Psoas muscle (tissue), 7 donors: ENCODE measurements at regions not wholly inside any gene's neighbourhood (a gene's known extent, or its start where the extent isn't known, plus 50 kb on each side); places are given as distances from the start of the nearest gene placed in this dataset.

ENCODE experiments used
- ATAC-seq, 4 donors: fragments of 200-7000 bp; cut with Tn5 transposase; one replicate each; pipeline ENCODE4 v1.9.1; 2020; ENCODE audit warnings: moderate library complexity in 3 of 4, mild to moderate bottlenecking in 2 of 4
- DNase-seq, 2 donors: peaks; one replicate each; pipeline ENCODE4 v3.0.0-alpha.2; 2020
- H3K27ac ChIP-seq: fragments of 200-600 bp; one replicate; pipeline ENCODE4 v1.8.0; 2022
- H3K27me3 ChIP-seq, 3 donors: fragments of 200-600 bp in 1 of 3; one replicate each; pipeline versions ENCODE4 v1.6.1 to v1.8.0; 2013 to 2022; ENCODE audit warnings: low read length in 2 of 3, mild to moderate bottlenecking in 2 of 3, moderate library complexity in 1 of 3; ENCODE audit not compliant: insufficient read depth in 3 of 3
- H3K36me3 ChIP-seq, 2 donors: fragments of 200-600 bp in 1 of 2; one replicate each; pipeline versions ENCODE4 v1.6.1 to v1.8.0; 2013 to 2022; ENCODE audit warnings: low read depth in 1 of 2, mild to moderate bottlenecking in 1 of 2, moderate library complexity in 1 of 2; ENCODE audit not compliant: insufficient read depth in 1 of 2
- H3K4me1 ChIP-seq: fragments of 200-600 bp; one replicate; pipeline ENCODE4 v1.8.0; 2022
- H3K4me3 ChIP-seq: fragments of 200-600 bp; one replicate; pipeline ENCODE4 v1.8.0; 2022; ENCODE audit warnings: mild to moderate bottlenecking
- H3K9me3 ChIP-seq: fragments of 200-600 bp; one replicate; pipeline ENCODE4 v1.8.0; 2022
- WGBS, 3 donors: extraction: QIAGEN DNeasy Blood & Tissue Kit; methylation state at CpG; one replicate each; pipeline versions ENCODE4 v1.1.6 to v1.1.7; 2013; 5-methylcytosine and 5-hydroxymethylcytosine counted together
- intact Hi-C, 2 donors: fragments of 100-400 bp; cut with DNase I; formaldehyde crosslinking; loops; one replicate each; pipeline versions ENCODE4 v1.11.0 to v1.14.2; 2022
- TF ChIP-seq, protein P1 (sequence below): fragments of 200-600 bp; IDR thresholded peaks from one replicate; pipeline ENCODE4 v1.8.0; 2022; ENCODE audit warnings: antibody characterized with exemption
- donor health status: healthy with polysubstance abuse.
- donor health status: DM: no; HTN: no; CAD: no; lungs with moderate emphysema.
- donor health status: Bipolar disorder and iron deficiency.
- donor health status: healthy.
- donor health status: DM: yes; HTN: yes; CAD: no.
- donor health status: DM: no; HTN: no; CAD: no.
- donor health status: DM: yes; HTN: yes; CAD: no.

DNA sequence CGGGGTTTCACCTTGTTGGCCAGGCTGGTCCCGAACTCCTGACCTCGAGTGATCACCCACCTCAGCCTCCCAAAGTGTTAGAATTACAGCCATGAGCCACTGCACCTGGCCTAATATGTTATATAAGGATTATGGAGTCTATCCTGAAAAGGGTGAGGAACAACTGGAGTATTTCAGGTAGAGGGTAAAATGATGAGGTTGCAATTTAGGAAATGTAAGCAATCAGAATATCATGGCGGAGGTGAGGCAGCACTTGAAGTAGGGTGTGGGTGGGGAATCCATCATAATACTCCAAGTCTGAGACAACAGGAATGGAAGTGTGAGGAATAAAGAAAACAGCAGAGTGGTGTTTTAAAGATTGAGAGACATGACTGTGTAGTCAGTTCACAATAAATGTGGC, 582.2 kb downstream of the FGF9 start:
- no peaks in the 10 kb centered on the region for H3K27me3 ChIP-seq
- H3K27ac ChIP-seq, result no peak overlapping the region
- H3K4me1 ChIP-seq, result no peaks in the 10 kb centered on the region
- no peak overlapping the region for H3K4me3 ChIP-seq
- H3K36me3 ChIP-seq, result no peaks in the 10 kb centered on the region
- WGBS, 3 donors, result 91 to 96% (median 95%) methylated on average over 4 of the region's 4 CpGs
- intact Hi-C loops, result no loop called here
- DNase-seq (no peak), ATAC-seq (no peak)
- TF ChIP-seq, protein P1, sequence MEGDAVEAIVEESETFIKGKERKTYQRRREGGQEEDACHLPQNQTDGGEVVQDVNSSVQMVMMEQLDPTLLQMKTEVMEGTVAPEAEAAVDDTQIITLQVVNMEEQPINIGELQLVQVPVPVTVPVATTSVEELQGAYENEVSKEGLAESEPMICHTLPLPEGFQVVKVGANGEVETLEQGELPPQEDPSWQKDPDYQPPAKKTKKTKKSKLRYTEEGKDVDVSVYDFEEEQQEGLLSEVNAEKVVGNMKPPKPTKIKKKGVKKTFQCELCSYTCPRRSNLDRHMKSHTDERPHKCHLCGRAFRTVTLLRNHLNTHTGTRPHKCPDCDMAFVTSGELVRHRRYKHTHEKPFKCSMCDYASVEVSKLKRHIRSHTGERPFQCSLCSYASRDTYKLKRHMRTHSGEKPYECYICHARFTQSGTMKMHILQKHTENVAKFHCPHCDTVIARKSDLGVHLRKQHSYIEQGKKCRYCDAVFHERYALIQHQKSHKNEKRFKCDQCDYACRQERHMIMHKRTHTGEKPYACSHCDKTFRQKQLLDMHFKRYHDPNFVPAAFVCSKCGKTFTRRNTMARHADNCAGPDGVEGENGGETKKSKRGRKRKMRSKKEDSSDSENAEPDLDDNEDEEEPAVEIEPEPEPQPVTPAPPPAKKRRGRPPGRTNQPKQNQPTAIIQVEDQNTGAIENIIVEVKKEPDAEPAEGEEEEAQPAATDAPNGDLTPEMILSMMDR, result no peak
- no peaks in the 10 kb centered on the region for H3K9me3 ChIP-seq

DNA sequence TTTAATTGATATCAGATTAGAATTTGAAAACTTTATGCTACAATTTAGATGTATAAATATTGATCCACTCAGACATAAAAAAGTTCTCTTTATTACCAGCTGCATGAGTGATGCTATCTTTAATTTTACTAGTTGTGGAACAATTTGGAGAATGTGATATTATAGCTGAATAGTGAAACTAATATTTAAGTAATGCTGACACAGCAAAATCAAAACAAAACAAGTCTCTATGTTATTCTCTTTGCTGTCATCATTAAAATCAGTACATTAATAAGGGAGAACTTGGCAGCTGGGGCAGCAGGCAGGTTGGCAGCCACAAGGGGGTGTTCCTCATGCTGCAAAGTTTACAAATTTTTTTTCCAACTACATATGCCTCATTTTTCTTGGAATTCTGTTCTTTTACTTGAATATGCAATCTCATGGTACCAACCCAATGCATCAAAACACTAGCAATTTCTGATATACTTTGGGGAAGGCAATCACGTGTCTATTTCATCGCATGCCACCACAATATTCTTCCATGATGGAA, 585.3 kb downstream of the FGF9 start:
- DNase-seq (no peak), ATAC-seq (no peak)
- no peak overlapping the region for H3K4me3 ChIP-seq
- no peak overlapping the region for H3K27ac ChIP-seq
- no peaks in the 10 kb centered on the region for H3K9me3 ChIP-seq
- intact Hi-C loops, result no loop called here
- H3K27me3 ChIP-seq, result no peaks in the 10 kb centered on the region
- no peaks in the 10 kb centered on the region for H3K4me1 ChIP-seq
- 89 to 92% (median 91%) methylated on average over 2 of the region's 2 CpGs for WGBS, 3 donors
- H3K36me3 ChIP-seq, result no peaks in the 10 kb centered on the region
- TF ChIP-seq, protein P1, result no peak

DNA sequence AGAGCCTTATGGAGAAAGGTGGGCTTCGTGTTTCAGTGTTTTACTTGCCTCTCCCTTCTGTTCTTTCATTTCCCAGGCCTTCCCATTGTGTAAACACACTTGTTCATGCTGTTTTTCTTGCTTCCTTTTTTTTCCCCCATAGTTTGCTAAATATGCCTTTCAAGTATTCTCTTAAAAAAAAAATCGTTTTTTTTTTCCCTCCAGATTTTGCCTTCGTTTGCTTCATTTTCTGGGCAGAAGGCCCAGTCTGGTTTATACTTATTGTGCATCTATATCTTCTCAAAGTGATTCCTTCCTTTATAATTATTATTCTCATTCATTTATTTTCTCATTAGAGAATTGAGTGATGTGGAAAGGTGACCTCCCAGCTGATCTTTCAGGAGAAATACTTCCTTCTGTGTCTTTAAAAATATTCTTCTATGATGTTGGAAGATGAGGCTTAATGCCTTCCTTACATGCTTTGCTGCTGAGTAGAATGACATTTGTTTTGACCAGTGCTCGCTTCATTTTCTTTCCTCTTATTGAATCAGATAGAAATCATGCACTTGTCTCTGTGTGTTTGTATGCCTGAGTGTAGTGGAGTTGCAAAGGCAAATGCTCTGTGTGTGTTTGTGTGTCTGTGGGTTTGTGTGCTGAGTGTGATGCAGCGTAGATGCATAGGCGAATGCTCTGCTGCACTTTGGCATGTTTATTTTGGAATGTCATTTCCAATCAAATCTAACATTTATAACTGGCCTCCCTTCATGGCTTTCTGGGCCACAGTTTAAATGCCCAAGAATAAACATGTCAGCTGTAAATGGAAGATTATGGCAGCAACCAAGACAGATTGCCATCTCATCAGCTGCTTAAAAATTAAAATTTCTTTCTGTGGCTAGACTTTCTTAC, 591.4 kb downstream of the FGF9 start:
- DNase-seq, result no peak
- H3K4me3 ChIP-seq, result no peak overlapping the region
- no peaks in the 10 kb centered on the region for H3K4me1 ChIP-seq
- H3K27me3 ChIP-seq, result no peaks in the 10 kb centered on the region
- intact Hi-C loops, result no loop called here
- H3K27ac ChIP-seq, result no peak overlapping the region
- ATAC-seq, result no peak
- TF ChIP-seq, protein P1, result no peak
- WGBS, 3 donors, result 60 to 65% (median 62%) methylated on average over 6 of the region's 6 CpGs
- H3K9me3 ChIP-seq, result no peaks in the 10 kb centered on the region
- no peaks in the 10 kb centered on the region for H3K36me3 ChIP-seq

DNA sequence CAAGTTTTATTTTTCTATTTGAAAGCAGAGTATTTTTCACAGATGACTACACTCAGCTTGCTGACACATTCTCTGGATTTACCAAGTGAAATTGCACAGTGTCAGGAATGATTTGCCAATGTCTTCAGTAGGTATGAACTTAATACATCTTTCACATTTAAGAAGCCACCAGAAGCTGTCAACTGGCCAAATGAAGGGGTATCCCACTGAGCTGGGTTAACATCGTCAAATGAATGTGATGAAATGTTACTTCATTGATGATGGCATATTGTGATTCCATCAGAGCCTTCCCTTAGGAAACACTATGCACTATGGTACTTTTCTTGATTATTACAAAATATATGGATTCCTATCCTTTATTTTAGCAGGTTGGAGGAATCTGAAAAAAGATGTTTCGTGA, 592.3 kb downstream of the FGF9 start:
- TF ChIP-seq, protein P1, result no peak
- no peak for DNase-seq
- H3K27me3 ChIP-seq, result no peaks in the 10 kb centered on the region
- 87 to 94% (median 92%) methylated on average over 2 of the region's 2 CpGs for WGBS, 3 donors
- intact Hi-C loops, result no loop called here
- no peak overlapping the region for H3K27ac ChIP-seq
- H3K36me3 ChIP-seq, result no peaks in the 10 kb centered on the region
- no peak for ATAC-seq
- no peak overlapping the region for H3K4me3 ChIP-seq
- H3K9me3 ChIP-seq, result no peaks in the 10 kb centered on the region
- H3K4me1 ChIP-seq, result no peaks in the 10 kb centered on the region
